HFF-Myc (cell line): ENCODE measurements at regions not wholly inside any gene's neighbourhood (a gene's known extent, or its start where the extent isn't known, plus 50 kb on each side); places are given as distances from the start of the nearest gene placed in this dataset.

Source experiments
- DNase-seq: peaks from one replicate; pipeline ENCODE4 v3.0.0-alpha.2; 2011; ENCODE audit warnings: low read depth; ENCODE audit errors: extremely low read depth
- H3K4me3 ChIP-seq: replicated peaks from 2 replicates; pipeline ENCODE4 v1.5.1; 2011; ENCODE audit warnings: low read depth, mild to moderate bottlenecking, control low read depth, low read length
- TF ChIP-seq, protein P1 (sequence below): IDR thresholded peaks from 2 replicates; pipeline ENCODE4 v1.5.1; 2012; ENCODE audit warnings: mild to moderate bottlenecking, low read depth, low read length, control low read depth; ENCODE audit errors: missing control alignments

DNA sequence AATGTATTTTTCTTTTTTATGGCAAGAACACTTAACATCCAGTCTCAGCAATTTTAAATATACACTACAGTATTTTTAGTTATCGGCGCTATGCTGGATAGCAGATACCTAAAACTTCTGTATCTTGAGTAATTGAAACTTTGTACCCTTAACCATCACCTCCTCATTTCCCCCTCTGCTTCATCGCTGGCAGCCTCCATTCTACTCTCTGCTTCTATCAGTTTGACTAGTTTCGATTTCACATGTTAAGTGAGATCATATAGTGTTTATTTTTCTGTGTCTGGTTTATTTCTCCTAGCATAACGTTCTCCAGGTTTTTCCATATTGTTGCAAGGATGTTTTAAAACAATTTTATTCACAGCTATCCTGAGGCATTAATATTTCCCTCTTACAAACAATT lies 340.8 kb upstream of the SLC10A2 start:
- TF ChIP-seq, protein P1, sequence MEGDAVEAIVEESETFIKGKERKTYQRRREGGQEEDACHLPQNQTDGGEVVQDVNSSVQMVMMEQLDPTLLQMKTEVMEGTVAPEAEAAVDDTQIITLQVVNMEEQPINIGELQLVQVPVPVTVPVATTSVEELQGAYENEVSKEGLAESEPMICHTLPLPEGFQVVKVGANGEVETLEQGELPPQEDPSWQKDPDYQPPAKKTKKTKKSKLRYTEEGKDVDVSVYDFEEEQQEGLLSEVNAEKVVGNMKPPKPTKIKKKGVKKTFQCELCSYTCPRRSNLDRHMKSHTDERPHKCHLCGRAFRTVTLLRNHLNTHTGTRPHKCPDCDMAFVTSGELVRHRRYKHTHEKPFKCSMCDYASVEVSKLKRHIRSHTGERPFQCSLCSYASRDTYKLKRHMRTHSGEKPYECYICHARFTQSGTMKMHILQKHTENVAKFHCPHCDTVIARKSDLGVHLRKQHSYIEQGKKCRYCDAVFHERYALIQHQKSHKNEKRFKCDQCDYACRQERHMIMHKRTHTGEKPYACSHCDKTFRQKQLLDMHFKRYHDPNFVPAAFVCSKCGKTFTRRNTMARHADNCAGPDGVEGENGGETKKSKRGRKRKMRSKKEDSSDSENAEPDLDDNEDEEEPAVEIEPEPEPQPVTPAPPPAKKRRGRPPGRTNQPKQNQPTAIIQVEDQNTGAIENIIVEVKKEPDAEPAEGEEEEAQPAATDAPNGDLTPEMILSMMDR, result no peak

GRCh38 chr13:103405297-103405696 lies 339.1 kb upstream of the SLC10A2 start:
- TF ChIP-seq, protein P1, result no peak
- no peak for DNase-seq
- H3K4me3 ChIP-seq, result no peak overlapping the region

More for the DNA sequence above, 340.8 kb upstream of the SLC10A2 start:
- DNase-seq, result no peak
- H3K4me3 ChIP-seq, result no peak overlapping the region

GRCh38 chr13:103403814-103404213 lies 337.6 kb upstream of the SLC10A2 start:
- H3K4me3 ChIP-seq, result no peak overlapping the region
- DNase-seq, result no peak
- TF ChIP-seq, protein P1, result no peak

DNA sequence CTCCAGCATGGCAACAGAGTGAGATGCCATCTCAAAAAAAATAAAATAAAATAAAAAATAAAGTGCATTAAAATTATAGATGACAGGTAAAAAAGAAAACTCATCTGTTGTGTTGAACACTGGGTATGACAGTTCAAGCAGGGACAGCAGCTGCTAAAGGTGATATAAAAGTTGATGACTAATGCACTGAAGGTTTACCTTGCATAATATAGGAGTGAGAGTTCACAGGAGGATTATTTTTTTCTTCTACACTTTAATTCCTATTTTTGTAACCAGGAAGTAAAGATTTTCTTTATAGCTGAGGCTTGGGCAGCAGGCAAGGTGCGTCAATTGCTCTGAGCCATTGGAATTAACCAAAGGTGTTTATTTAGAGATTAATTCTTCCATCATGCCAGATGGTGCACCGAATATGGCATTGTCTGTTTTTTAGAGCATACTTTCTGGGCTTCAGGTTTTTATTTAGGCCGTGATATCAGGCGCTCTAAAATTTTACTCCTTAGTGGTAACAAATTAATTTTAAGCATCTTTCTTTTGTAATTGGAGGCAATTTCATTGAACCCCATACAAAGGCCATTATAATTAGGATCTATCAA lies 337.0 kb upstream of the SLC10A2 start:
- no peak for DNase-seq
- no peak overlapping the region for H3K4me3 ChIP-seq
- TF ChIP-seq, protein P1, result no peak

DNA sequence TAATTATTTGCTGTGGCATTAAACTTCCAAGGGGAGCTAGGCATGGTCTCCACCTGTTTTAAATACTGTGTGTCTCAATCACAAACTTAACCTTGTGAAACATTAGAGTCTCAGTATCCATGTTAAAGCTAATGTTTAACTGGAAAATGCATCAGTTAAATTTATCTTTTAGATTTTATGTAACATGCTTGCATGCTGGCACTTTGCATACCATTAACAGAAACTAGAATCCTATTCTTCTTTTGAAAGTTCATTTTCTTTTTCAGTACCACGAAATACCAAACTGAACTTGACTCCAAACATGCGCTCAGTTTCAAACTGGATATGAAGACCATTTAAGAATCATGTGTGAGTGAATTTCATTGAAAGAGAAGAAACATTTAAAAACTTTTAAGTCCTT lies 328.9 kb upstream of the SLC10A2 start:
- H3K4me3 ChIP-seq, result no peak overlapping the region
- no peak for DNase-seq
- TF ChIP-seq, protein P1, result no peak

DNA sequence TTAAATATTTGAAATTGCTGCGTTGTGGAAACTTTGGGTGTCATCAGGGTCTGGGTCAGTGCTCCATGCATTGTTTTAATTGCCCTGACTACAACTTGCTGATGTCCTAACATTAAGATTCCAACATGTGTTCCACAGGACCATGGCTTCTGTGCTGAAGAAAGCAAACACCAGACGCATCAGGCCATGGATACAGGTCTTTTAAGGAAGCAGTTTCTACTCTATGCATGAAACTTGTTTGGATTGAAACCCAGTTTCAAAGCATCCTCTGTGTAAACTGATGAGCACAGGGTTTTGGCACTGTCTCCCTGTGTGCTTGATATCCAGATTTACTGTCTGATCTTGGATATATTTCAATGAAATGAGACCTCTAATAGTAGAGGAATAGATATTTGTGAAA lies 328.4 kb upstream of the SLC10A2 start:
- H3K4me3 ChIP-seq, result no peak overlapping the region
- no peak for DNase-seq
- TF ChIP-seq, protein P1, result no peak

DNA sequence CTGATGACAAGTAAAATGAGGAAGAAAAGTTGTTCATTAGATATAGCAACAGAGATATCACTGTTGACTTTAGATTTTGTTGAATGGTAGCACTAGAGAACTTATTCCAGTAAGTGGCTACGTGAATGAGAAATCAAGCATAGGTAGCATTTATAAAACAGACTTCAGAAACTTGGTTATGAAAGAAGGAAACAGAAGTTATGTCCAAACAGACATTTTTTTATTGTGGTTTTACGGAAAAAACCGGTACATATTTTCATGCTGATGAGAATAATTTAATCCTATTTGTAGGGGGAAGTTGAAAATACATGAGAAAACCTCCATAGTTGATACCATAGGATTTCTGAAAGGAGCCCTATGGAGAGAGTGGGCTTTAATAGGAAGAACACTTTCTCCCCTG lies 325.7 kb upstream of the SLC10A2 start:
- H3K4me3 ChIP-seq, result no peak overlapping the region
- TF ChIP-seq, protein P1, result no peak
- DNase-seq, result no peak
